ENCODE measurements at regions not wholly inside any gene's neighbourhood (a gene's known extent, or its start where the extent isn't known, plus 50 kb on each side); places are given as distances from the start of the nearest gene placed in this dataset.

GRCh38 chr11:130780437-130780836 is 135.8 kb downstream of the SNX19 start:
- no peak overlapping the region for H2BK120ac ChIP-seq (ENCODE audit: low read depth, low read length, poor library complexity, severe bottlenecking)
- no peak overlapping the region for H3K4me2 ChIP-seq (ENCODE audit: insufficient read depth, insufficient read length, low read length)
- no peak overlapping the region for H3K18ac ChIP-seq (ENCODE audit: insufficient read length, low read depth, low read length)
- no peaks in the 10 kb centered on the region for H4K20me1 ChIP-seq (ENCODE audit: control insufficient read depth, insufficient read depth, insufficient read length)
- H2AFZ ChIP-seq (ENCODE audit: low read length) = no peak overlapping the region
- no peaks in the 10 kb centered on the region; a peak in 3 of 5 replicates for H3K9me3 Mint-ChIP-seq
- no peak overlapping the region for H4K5ac ChIP-seq (ENCODE audit: insufficient read length, low read depth, low read length)
- H3K27me3 ChIP-seq (ENCODE audit: insufficient read depth, low read length) = no peaks in the 10 kb centered on the region
- no peaks in the 10 kb centered on the region; a peak in 1 of 7 replicates for H3K36me3 Mint-ChIP-seq (ENCODE audit: insufficient read depth in 1 of 3, low read depth in 3 of 3)
- no peak overlapping the region for H3K4ac ChIP-seq (ENCODE audit: low read depth, low read length)
- H3K4me3 Mint-ChIP-seq = no peak overlapping the region
- no peak overlapping the region for H4K8ac ChIP-seq (replicated peaks; ENCODE audit: insufficient read length, low read depth, low read length)
- no peaks in the 10 kb centered on the region for H3K27me3 Mint-ChIP-seq (ENCODE audit: low read depth)
- H2BK5ac ChIP-seq (ENCODE audit: insufficient read length, low read length) = no peak overlapping the region
- no CpG with 5 or more reads among the region's 4 CpGs for WGBS (ENCODE audit: extremely low coverage, insufficient read length, low lambda C conversion rate)
- no peaks in the 10 kb centered on the region for H3K23me2 ChIP-seq (ENCODE audit: insufficient read length, low read depth, low read length, poor library complexity, severe bottlenecking)
- no peak overlapping the region for H3K27ac Mint-ChIP-seq
- no peak overlapping the region for H3K27ac ChIP-seq (ENCODE audit: insufficient read length, low read depth, low read length)
- H2BK12ac ChIP-seq (ENCODE audit: insufficient read length, low read depth, low read length) = no peak overlapping the region
- H3K14ac ChIP-seq (ENCODE audit: insufficient read depth, low read length) = no peak overlapping the region
- H3K23ac ChIP-seq (ENCODE audit: insufficient read length, low read depth, low read length) = no peak overlapping the region
- no peaks in the 10 kb centered on the region for H3K79me1 ChIP-seq (ENCODE audit: insufficient read depth, low read depth, low read length, poor library complexity, severe bottlenecking)
- H3K4me1 ChIP-seq (ENCODE audit: insufficient read depth, low read length) = no peaks in the 10 kb centered on the region; the same call in 1 of the 2 replicates
- no peaks in the 10 kb centered on the region for H3K79me2 ChIP-seq (ENCODE audit: insufficient read depth, low read length)
- no peak for DNase-seq
- H2AK5ac ChIP-seq (ENCODE audit: insufficient read length, low read length) = no peak overlapping the region
- H3K4me1 Mint-ChIP-seq = peaks cover 12 to 13% of the 10 kb centered on the region in 2 experiments
- H3K9ac ChIP-seq (ENCODE audit: extremely low read depth, insufficient read length, low read length) = no peak overlapping the region
- no peak for TF ChIP-seq CTCF (conservative IDR thresholded peaks at IDR 0.05)
- H3T11ph ChIP-seq (ENCODE audit: low read length) = no peak overlapping the region
- H2BK20ac ChIP-seq (ENCODE audit: low read depth, low read length, poor library complexity, severe bottlenecking) = no peak overlapping the region
- no peak overlapping the region for H3K56ac ChIP-seq (ENCODE audit: insufficient read length, low read depth, low read length)
- no peaks in the 10 kb centered on the region for H3K9me3 ChIP-seq (ENCODE audit: control insufficient read depth, low read depth, low read length)
- no peak overlapping the region for H2BK15ac ChIP-seq (ENCODE audit: low read depth, low read length)
- no peak overlapping the region for H4K91ac ChIP-seq (ENCODE audit: insufficient read length, low read depth, low read length)

Data from H9 (cell line).